Endothelial cell of umbilical vein (primary cell): ENCODE measurements at regions not wholly inside any gene's neighbourhood (a gene's known extent, or its start where the extent isn't known, plus 50 kb on each side); places are given as distances from the start of the nearest gene placed in this dataset.

ENCODE experiments used
- BruUV-seq: library from RNA; stranded (reverse); fragments of 400-500 nt; replicated peaks from 2 replicates; lab custom pipeline; 2021; lab: Mats Ljungman, UMichigan
- CTCF ChIA-PET: fragments of 300-600, 350-600 bp; sonication (Branson Sonifier 250); formaldehyde crosslinking; loops from one replicate; lab custom pipeline; 2021; ENCODE audit warnings: antibody characterized with exemption, inconsistent platforms; lab: Charles Lee
- POLR2A ChIA-PET: fragments of 300-600, 350-600 bp; sonication (Branson Sonifier 250); formaldehyde crosslinking; loops from one replicate; lab custom pipeline; 2021; ENCODE audit warnings: antibody characterized with exemption, inconsistent platforms; lab: Charles Lee
- DNase-seq: peaks from one replicate; pipeline ENCODE4 v3.0.0-alpha.2; 2011; ENCODE audit warnings: low read depth, low spot score
- FAIRE-seq: peaks from 2 replicates; lab custom pipeline; 2011; peaks lifted over from hg19 to GRCh38; lab: Jason Lieb, UNC
- H2AFZ ChIP-seq: 2 replicates; pipeline ENCODE4 v1.6.0; 2012; ENCODE audit warnings: low read depth, low read length, control low read depth, inconsistent platforms
- H3K27ac ChIP-seq: 2 replicates; pipeline ENCODE4 v1.5.1; 2011; ENCODE audit warnings: low read depth, mild to moderate bottlenecking, control low read depth, low read length, moderate library complexity; ENCODE audit not compliant: insufficient read depth
- H3K27me3 ChIP-seq, 2 experiments: 2 replicates each; pipeline versions ENCODE4 v1.6.0 to v1.6.1; 2011; ENCODE audit warnings: low read length in 2 of 2, mixed read lengths in 1 of 2; ENCODE audit not compliant: control insufficient read depth in 2 of 2, insufficient read depth in 2 of 2
- H3K36me3 ChIP-seq, 2 experiments: 2 replicates in 1 of 2; 3 replicates in 1 of 2; pipeline ENCODE4 v1.5.1; 2011; ENCODE audit warnings: low read length in 2 of 2, mild to moderate bottlenecking in 1 of 2, moderate library complexity in 1 of 2; ENCODE audit not compliant: control insufficient read depth in 2 of 2, insufficient read depth in 2 of 2; ENCODE audit errors: extremely low read depth in 1 of 2
- H3K4me1 ChIP-seq: 3 replicates; pipeline ENCODE4 v1.5.1; 2011; ENCODE audit warnings: mild to moderate bottlenecking, low read length; ENCODE audit not compliant: control insufficient read depth, insufficient read depth; ENCODE audit errors: extremely low read depth
- H3K4me2 ChIP-seq: 2 replicates; pipeline ENCODE4 v1.6.1; 2011; ENCODE audit warnings: low read length, control low read depth, mixed read lengths; ENCODE audit not compliant: insufficient read depth
- H3K4me3 ChIP-seq, 3 experiments: fragments of 200-600 bp in 1 of 3; sonication (generic), shearing (Covaris generic) in 1 of 3; replicated peaks in 1 of 3; 2 replicates each; pipeline ENCODE4 v1.5.1; 2011 to 2016; ENCODE audit warnings: control low read depth in 3 of 3, low read length in 3 of 3, mild to moderate bottlenecking in 2 of 3, inconsistent platforms in 1 of 3, low read depth in 1 of 3, moderate library complexity in 1 of 3; ENCODE audit not compliant: insufficient read depth in 1 of 3
- H3K79me2 ChIP-seq: 2 replicates; pipeline ENCODE4 v1.6.0; 2012; ENCODE audit warnings: low read length, inconsistent platforms; ENCODE audit not compliant: control insufficient read depth, insufficient read depth
- H3K9ac ChIP-seq: replicated peaks from 2 replicates; pipeline ENCODE3; 2011; ENCODE audit warnings: low read length, control low read depth; ENCODE audit not compliant: insufficient read depth; ENCODE audit errors: extremely low read depth
- H3K9me1 ChIP-seq: replicated peaks from 3 replicates; pipeline ENCODE4 v1.6.0; 2011; ENCODE audit warnings: mild to moderate bottlenecking, low read length; ENCODE audit not compliant: control insufficient read depth, insufficient read depth; ENCODE audit errors: extremely low read depth
- H3K9me3 ChIP-seq: replicated peaks from 2 replicates; pipeline ENCODE4 v1.5.1; 2012; ENCODE audit warnings: low read length, inconsistent platforms; ENCODE audit not compliant: control insufficient read depth, insufficient read depth
- H4K20me1 ChIP-seq: replicated peaks from 2 replicates; pipeline ENCODE3; 2011; ENCODE audit warnings: mild to moderate bottlenecking, low read length; ENCODE audit not compliant: control insufficient read depth, insufficient read depth; ENCODE audit errors: extremely low read depth
- CTCF ChIP-seq, 2 donors: IDR thresholded peaks; 1 replicate in 1 of 2; 2 replicates in 1 of 2; pipeline ENCODE4 v1.5.1; 2011; ENCODE audit warnings: low read length in 2 of 2, mild to moderate bottlenecking in 2 of 2, moderate library complexity in 2 of 2, control low read depth in 1 of 2, inconsistent platforms in 1 of 2, low read depth in 1 of 2; ENCODE audit not compliant: insufficient read depth in 1 of 2; ENCODE audit errors: extremely low read depth in 1 of 2
- EZH2 ChIP-seq: IDR thresholded peaks from 2 replicates; pipeline ENCODE4 v1.6.1; 2012; ENCODE audit warnings: borderline replicate concordance, low read depth, mild to moderate bottlenecking, moderate library complexity, low read length, inconsistent platforms; ENCODE audit not compliant: severe bottlenecking
- FOS ChIP-seq: IDR thresholded peaks from 2 replicates; pipeline ENCODE4 v1.6.1; 2011; ENCODE audit warnings: mild to moderate bottlenecking, low read length, moderate library complexity, borderline replicate concordance; ENCODE audit not compliant: insufficient read depth
- GATA2 ChIP-seq: IDR thresholded peaks from 2 replicates; pipeline ENCODE4 v1.7.0; 2011; ENCODE audit warnings: low read depth, mild to moderate bottlenecking, moderate library complexity, mixed read lengths, low read length; ENCODE audit not compliant: insufficient read length, insufficient read depth
- JUN ChIP-seq: IDR thresholded peaks from 2 replicates; pipeline ENCODE4 v1.6.1; 2011; ENCODE audit warnings: borderline replicate concordance, low read depth; ENCODE audit not compliant: insufficient read length, insufficient read depth
- MYC ChIP-seq: IDR thresholded peaks from one replicate; pipeline ENCODE4 v1.6.1; 2011; ENCODE audit warnings: mild to moderate bottlenecking, low read depth, low read length
- POLR2A ChIP-seq: IDR thresholded peaks from 2 replicates; pipeline ENCODE4 v1.6.1; 2012; ENCODE audit warnings: low read depth, mild to moderate bottlenecking, control low read depth, low read length
- POLR2AphosphoS5 ChIP-seq: IDR thresholded peaks from 2 replicates; pipeline ENCODE4 v1.6.1; 2012; ENCODE audit warnings: low read depth, mild to moderate bottlenecking, control low read depth, low read length, moderate library complexity; ENCODE audit not compliant: insufficient read depth
- dilution Hi-C: fragments of 300-500 bp; cut with MboI; formaldehyde crosslinking; loops from one replicate; pipeline ENCODE4 v1.15.0; 2019; ENCODE audit warnings: low sequenced_read_pairs; ENCODE audit not compliant: extremely low pct_ligation_motif_present
- intact Hi-C: fragments of 100-400 bp; cut with micrococcal nuclease; formaldehyde crosslinking; loops from one replicate; pipeline ENCODE4 v1.10.0; 2022
- TF ChIP-seq, protein P1 (sequence below): IDR thresholded peaks from 2 replicates; pipeline ENCODE4 v1.6.1; 2011; ENCODE audit not compliant: insufficient read depth, insufficient read length

- no TSS peak for BruUV-seq
- H3K27me3 ChIP-seq, result no peaks in the 10 kb centered on the region
- H3K9me3 ChIP-seq, result no peaks in the 10 kb centered on the region
- no peaks in the 10 kb centered on the region for H4K20me1 ChIP-seq
- H3K9ac ChIP-seq, result no peak overlapping the region
- no peak overlapping the region for H3K4me2 ChIP-seq
- dilution Hi-C loops (no loop called here), intact Hi-C loops (no loop called here)
- no peaks in the 10 kb centered on the region for H3K79me2 ChIP-seq
- H3K27ac ChIP-seq, result no peak overlapping the region
- FAIRE-seq (no peak), DNase-seq (no peak)
- TF ChIP-seq GATA2 (no peak), EZH2 (no peak), MYC (no peak), POLR2A (no peak), POLR2AphosphoS5 (no peak), FOS (no peak), JUN (no peak), CTCF (IDR thresholded peaks at IDR 0.05; ENCODE audit: extremely low read depth in 1 of 2, insufficient read depth in 1 of 2, low read depth in 1 of 2, low read length in 2 of 2) (no peak)
- TF ChIP-seq, protein P1, sequence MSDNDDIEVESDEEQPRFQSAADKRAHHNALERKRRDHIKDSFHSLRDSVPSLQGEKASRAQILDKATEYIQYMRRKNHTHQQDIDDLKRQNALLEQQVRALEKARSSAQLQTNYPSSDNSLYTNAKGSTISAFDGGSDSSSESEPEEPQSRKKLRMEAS, result no peak
- H3K4me1 ChIP-seq, result no peaks in the 10 kb centered on the region
- no peaks in the 10 kb centered on the region for H3K36me3 ChIP-seq
- H3K4me3 ChIP-seq, result no peak overlapping the region
- ChIA-PET POLR2A (no interaction called here), CTCF (interaction anchor here (1.0 to 2.2 kb wide), 3 partner anchors 9 to 516 kb away, joined by 3 to 7 read pairs (median 4); no protein-coding TSS in a partner anchor)
- no peaks in the 10 kb centered on the region for H3K9me1 ChIP-seq
- no peak overlapping the region for H2AFZ ChIP-seq
Observed at GRCh38 chr11:24056051-24056450, 440.8 kb upstream of the LUZP2 start.
